Gastrocnemius medialis (tissue), 4 donors: ENCODE measurements at regions not wholly inside any gene's neighbourhood (a gene's known extent, or its start where the extent isn't known, plus 50 kb on each side); places are given as distances from the start of the nearest gene placed in this dataset.

ENCODE experiments used
- ATAC-seq, 2 donors: fragments of 150-250 bp; one replicate each; pipeline ENCODE4 v1.9.1; 2016
- DNase-seq, 2 donors: peaks; one replicate each; pipeline ENCODE4 v3.0.0-alpha.2; 2019
- H3K27ac ChIP-seq, 4 donors: fragments of 200-600 bp; sonication (generic); 1 replicate in 1 of 4; 2 replicates in 3 of 4; pipeline ENCODE4 v1.5.1; 2016 to 2018; ENCODE audit warnings: mild to moderate bottlenecking in 2 of 4, moderate library complexity in 1 of 4
- H3K27me3 ChIP-seq, 3 donors: fragments of 200-600 bp; sonication (generic) in 2 of 3; 1 replicate in 1 of 3; 2 replicates in 2 of 3; pipeline versions ENCODE4 v1.5.1 to v1.6.0; 2016 to 2019; ENCODE audit warnings: mild to moderate bottlenecking in 1 of 3, moderate library complexity in 1 of 3
- H3K36me3 ChIP-seq, 2 donors: fragments of 200-600 bp; sonication (generic) in 1 of 2; one replicate each; pipeline ENCODE4 v1.5.1; 2017 to 2018
- H3K4me1 ChIP-seq, 2 donors: fragments of 200-600 bp; sonication (generic) in 1 of 2; one replicate each; pipeline ENCODE4 v1.5.1; 2016 to 2017; ENCODE audit warnings: mild to moderate bottlenecking in 2 of 2
- H3K4me3 ChIP-seq, 4 donors: fragments of 200-600 bp; sonication (generic) in 3 of 4; 1 replicate in 1 of 4; 2 replicates in 3 of 4; pipeline ENCODE4 v1.5.1; 2016 to 2019; ENCODE audit warnings: mild to moderate bottlenecking in 2 of 4
- H3K9me3 ChIP-seq, 3 donors: fragments of 200-600 bp; sonication (generic) in 2 of 3; 1 replicate in 1 of 3; 2 replicates in 2 of 3; pipeline ENCODE4 v1.5.1; 2016 to 2019
- POLR2A ChIP-seq, 2 donors: fragments of 450-650 bp; IDR thresholded peaks; one replicate each; pipeline ENCODE4 v1.6.1; 2017; ENCODE audit warnings: antibody characterized with exemption in 2 of 2, mild to moderate bottlenecking in 2 of 2, moderate library complexity in 2 of 2
- in situ Hi-C, 4 donors: fragments of 200-750 bp; cut with MboI; loops; one replicate each; pipeline versions ENCODE4 v1.15.0 to v1.8.0; 2017; ENCODE audit warnings: low sequenced_read_pairs in 4 of 4
- intact Hi-C: fragments of 100-400 bp; cut with DNase I; formaldehyde crosslinking; loops from one replicate; pipeline ENCODE4 v1.15.1; 2023; ENCODE audit warnings: low total_unique reads
- TF ChIP-seq, protein P1 (sequence below), 5 experiments: fragments of 450-650 bp in 3 of 5; fragments of 200-600 bp in 2 of 5; sonication (generic) in 2 of 5; IDR thresholded peaks in 4 of 5; conservative IDR thresholded peaks in 1 of 5; 1 replicate in 4 of 5; 2 replicates in 1 of 5; pipeline ENCODE4 v1.5.1; 2016 to 2019; ENCODE audit warnings: antibody characterized with exemption in 5 of 5, mild to moderate bottlenecking in 3 of 5, moderate library complexity in 3 of 5

DNA sequence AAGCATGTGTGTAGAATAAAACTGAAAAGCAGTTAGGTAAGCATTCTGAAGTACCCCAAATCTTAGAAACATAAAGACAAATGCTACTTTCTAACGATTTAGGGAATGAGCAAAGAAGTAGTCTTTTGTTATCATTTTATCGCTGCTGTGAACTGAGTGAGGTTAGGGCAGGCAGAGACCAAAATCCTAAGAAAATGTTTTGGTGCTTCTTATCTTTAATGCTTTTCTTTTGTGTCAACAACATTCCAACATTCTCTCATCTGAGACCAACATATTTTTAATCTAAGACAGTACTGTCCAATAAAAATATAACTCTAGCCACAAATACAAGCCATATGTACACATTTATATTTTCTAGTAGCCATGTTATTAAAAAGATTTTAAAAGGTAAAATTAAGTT lies 789.4 kb upstream of the PIK3C3 start:
- TF ChIP-seq, protein P1, sequence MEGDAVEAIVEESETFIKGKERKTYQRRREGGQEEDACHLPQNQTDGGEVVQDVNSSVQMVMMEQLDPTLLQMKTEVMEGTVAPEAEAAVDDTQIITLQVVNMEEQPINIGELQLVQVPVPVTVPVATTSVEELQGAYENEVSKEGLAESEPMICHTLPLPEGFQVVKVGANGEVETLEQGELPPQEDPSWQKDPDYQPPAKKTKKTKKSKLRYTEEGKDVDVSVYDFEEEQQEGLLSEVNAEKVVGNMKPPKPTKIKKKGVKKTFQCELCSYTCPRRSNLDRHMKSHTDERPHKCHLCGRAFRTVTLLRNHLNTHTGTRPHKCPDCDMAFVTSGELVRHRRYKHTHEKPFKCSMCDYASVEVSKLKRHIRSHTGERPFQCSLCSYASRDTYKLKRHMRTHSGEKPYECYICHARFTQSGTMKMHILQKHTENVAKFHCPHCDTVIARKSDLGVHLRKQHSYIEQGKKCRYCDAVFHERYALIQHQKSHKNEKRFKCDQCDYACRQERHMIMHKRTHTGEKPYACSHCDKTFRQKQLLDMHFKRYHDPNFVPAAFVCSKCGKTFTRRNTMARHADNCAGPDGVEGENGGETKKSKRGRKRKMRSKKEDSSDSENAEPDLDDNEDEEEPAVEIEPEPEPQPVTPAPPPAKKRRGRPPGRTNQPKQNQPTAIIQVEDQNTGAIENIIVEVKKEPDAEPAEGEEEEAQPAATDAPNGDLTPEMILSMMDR (IDR thresholded peaks at IDR 0.05 in 4 of 5, conservative IDR thresholded peaks at IDR 0.05 in 1 of 5) = no peak
- TF ChIP-seq POLR2A (IDR thresholded peaks at IDR 0.05) = no peak
- intact Hi-C loops = no loop called here
- no peak overlapping the region for H3K27ac ChIP-seq
- H3K4me3 ChIP-seq = no peak overlapping the region
- no peaks in the 10 kb centered on the region for H3K27me3 ChIP-seq
- in situ Hi-C loops = no loop called here
- no peak for DNase-seq
- no peaks in the 10 kb centered on the region for H3K4me1 ChIP-seq
- H3K36me3 ChIP-seq = no peaks in the 10 kb centered on the region
- no peaks in the 10 kb centered on the region for H3K9me3 ChIP-seq
- ATAC-seq = no peak

DNA sequence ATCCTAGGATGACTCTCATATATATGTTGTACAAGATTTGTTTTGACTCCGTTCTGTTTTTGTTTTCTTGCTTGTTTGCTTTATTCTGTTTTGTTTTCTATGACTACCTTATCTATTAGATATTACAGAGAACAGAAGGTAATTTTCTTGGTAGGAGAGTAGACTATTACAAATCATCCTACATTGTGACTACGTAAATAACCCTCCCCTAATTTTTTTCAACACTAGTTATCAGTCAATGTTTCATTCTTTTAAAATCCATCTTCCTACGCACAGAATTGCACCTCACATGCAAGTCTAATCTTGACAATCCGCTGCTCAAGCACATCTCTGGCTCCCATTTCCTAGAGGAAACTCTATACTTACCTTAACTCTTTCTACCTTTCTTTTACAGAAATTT lies 792.3 kb upstream of the PIK3C3 start:
- DNase-seq = no peak
- no peak for TF ChIP-seq POLR2A (IDR thresholded peaks at IDR 0.05)
- TF ChIP-seq, protein P1 (IDR thresholded peaks at IDR 0.05 in 4 of 5, conservative IDR thresholded peaks at IDR 0.05 in 1 of 5) = no peak
- Histone ChIP-seq H3K27me3 (no peaks in the 10 kb centered on the region), H3K36me3 (no peaks in the 10 kb centered on the region), H3K27ac (no peak overlapping the region), H3K9me3 (no peaks in the 10 kb centered on the region), H3K4me1 (no peaks in the 10 kb centered on the region), H3K4me3 (no peak overlapping the region)
- intact Hi-C loops (no loop called here), in situ Hi-C loops (no loop called here)
- ATAC-seq = no peak

DNA sequence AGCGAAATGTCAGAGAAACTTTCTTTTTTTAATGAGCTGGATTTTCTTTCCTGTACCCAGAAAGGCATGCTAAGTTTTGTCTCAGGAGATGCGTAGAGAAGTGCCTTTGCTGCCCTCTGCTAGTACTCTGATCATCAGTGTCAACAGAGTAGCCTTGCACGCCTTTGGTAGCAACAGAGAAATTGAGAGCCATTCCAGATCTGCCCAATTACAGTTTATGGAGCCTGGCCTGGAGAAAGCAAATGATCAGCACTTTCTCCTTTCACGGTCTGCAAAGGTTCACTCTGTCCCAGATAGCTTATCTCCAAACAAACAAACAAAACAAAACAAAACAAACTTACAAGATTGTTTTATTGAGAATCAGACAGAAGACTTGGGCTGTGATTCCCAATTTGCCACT lies 792.8 kb upstream of the PIK3C3 start:
- TF ChIP-seq, protein P1 (IDR thresholded peaks at IDR 0.05 in 4 of 5, conservative IDR thresholded peaks at IDR 0.05 in 1 of 5) = no peak
- TF ChIP-seq POLR2A (IDR thresholded peaks at IDR 0.05) = no peak
- H3K4me3 ChIP-seq = no peak overlapping the region
- H3K27ac ChIP-seq = no peak overlapping the region
- in situ Hi-C loops = no loop called here
- intact Hi-C loops = no loop called here
- DNase-seq (no peak), ATAC-seq (no peak)
- no peaks in the 10 kb centered on the region for H3K4me1 ChIP-seq
- H3K9me3 ChIP-seq = no peaks in the 10 kb centered on the region
- H3K36me3 ChIP-seq = no peaks in the 10 kb centered on the region
- no peaks in the 10 kb centered on the region for H3K27me3 ChIP-seq

DNA sequence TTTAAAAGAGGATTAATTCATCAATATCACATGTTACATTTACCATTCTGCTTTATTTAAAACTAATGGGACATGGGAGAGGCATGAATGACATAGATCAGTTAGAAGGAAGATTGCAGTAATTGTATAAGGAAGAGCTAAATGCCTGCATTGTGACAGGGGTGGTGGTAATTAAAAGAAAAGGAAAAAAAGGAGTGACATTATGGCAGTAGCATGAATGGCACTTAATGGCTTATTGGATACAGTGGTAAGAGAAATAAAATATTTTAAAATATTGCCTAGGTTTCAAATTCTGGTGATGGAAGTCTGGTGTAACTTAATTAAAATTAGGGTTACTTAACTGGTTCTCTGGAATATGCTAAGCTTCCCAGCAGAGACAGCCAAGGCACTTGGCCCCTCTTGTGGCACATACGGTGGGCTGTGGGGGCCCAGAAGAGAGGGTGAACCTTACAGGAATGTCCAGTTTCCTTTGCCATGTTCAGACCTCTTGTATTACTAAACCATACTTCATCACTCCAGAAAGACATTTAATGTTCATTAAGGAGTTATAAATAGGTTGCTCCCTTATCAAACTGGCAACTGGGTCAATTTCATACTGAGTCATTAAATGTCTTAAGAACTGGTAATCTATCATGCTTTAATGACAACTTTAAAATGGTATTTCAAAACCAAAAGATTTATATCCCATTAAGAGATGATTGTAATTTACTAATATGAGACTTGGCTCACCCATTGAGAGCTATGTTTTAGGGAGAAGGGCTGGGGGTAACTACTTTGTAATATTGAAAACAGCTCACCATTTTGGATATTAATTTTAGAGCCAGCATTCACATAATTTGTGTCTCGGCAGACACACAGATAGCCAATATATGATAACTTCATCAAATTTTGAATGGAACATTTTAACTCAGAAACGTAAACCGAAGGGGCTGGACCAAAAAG lies 798.9 kb upstream of the PIK3C3 start:
- DNase-seq = no peak
- H3K4me3 ChIP-seq = no peak overlapping the region
- intact Hi-C loops = no loop called here
- no peaks in the 10 kb centered on the region for H3K36me3 ChIP-seq
- H3K27ac ChIP-seq = no peak overlapping the region
- H3K27me3 ChIP-seq = no peaks in the 10 kb centered on the region
- no peak for ATAC-seq
- no peaks in the 10 kb centered on the region for H3K4me1 ChIP-seq
- no peak for TF ChIP-seq POLR2A (IDR thresholded peaks at IDR 0.05)
- TF ChIP-seq, protein P1 (IDR thresholded peaks at IDR 0.05 in 4 of 5, conservative IDR thresholded peaks at IDR 0.05 in 1 of 5) = no peak
- in situ Hi-C loops = no loop called here
- H3K9me3 ChIP-seq = no peaks in the 10 kb centered on the region
